ENCODE measurements at regions not wholly inside any gene's neighbourhood (a gene's known extent, or its start where the extent isn't known, plus 50 kb on each side); places are given as distances from the start of the nearest gene placed in this dataset.

DNA sequence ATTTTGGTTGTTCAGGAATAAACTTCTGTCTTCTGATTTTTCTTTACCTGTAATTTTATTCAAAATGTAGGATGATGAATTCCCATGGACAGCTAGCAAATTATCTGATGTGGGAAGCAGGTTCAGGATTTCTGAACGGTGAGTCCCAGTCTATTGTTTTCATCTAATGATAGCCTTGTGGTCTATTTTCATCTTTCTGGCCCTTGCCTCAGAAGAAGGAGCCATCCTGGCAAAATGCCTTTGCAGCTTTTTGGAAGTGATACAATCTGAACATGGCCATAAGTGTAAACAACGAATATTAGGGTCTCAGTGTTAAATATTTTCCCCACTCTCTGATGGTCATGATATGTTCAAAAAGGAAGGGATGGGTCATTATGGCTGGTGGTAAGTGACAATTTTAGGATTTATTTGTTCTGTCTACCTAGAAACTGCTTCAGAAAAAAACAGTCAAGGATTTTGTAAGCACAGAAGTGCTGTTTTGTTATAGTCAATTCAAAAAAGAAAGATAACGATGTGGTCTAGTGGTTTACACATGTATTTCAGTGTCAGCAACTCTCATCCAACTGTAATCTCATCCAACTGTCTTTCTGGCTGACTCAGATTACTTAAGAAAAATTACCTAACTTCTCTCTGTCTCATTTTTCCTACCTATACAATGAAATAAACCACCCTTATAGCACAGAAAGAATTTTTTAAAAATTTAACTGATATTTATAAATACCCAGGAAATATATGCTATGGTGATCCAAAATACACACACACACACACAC lies 272.6 kb upstream of the ERBB4 start:
- TF ChIP-seq CTCF (IDR thresholded peaks at IDR 0.05) (no peak), POLR2AphosphoS5 (IDR thresholded peaks at IDR 0.05) (no peak), POLR2A (IDR thresholded peaks at IDR 0.05) (no peak)

All from transverse colon (tissue), 4 donors.